ENCODE measurements at regions not wholly inside any gene's neighbourhood (a gene's known extent, or its start where the extent isn't known, plus 50 kb on each side); places are given as distances from the start of the nearest gene placed in this dataset.

GRCh38 chr4:138674209-138674608 lies 341.4 kb upstream of the NOCT start:
- Histone ChIP-seq H4K8ac (ENCODE audit: low read depth, low read length) (no peak overlapping the region), H3K27me3 (ENCODE audit: control insufficient read depth in 3 of 3, insufficient read depth in 3 of 3, low read depth in 1 of 3, low read length in 3 of 3) (no peaks in the 10 kb centered on the region), H3K4me1 (ENCODE audit: control insufficient read depth in 2 of 2, insufficient read depth in 1 of 2, low read depth in 1 of 2, low read length in 2 of 2) (peaks cover 9 to 11% of the 10 kb centered on the region in 2 donors), H3K4me3 (ENCODE audit: low read length in 2 of 2) (no peak overlapping the region), H2AFZ (ENCODE audit: low read length) (no peak overlapping the region), H3K4ac (ENCODE audit: low read length) (no peak overlapping the region), H3K4me2 (ENCODE audit: insufficient read depth, low read length, poor library complexity, severe bottlenecking) (no peak overlapping the region), H2BK120ac (ENCODE audit: low read depth, low read length) (no peak overlapping the region), H4K91ac (ENCODE audit: low read depth, low read length, poor library complexity) (no peak overlapping the region), H3K9ac (ENCODE audit: low read depth, low read length, poor library complexity) (no peak overlapping the region), H3K14ac (ENCODE audit: low read length) (no peak overlapping the region), H2BK15ac (ENCODE audit: low read length) (no peak overlapping the region), H3K36me3 (replicated peaks in 1 of 2; ENCODE audit: control insufficient read depth in 2 of 2, insufficient read depth in 2 of 2, low read length in 2 of 2) (no peaks in the 10 kb centered on the region), H2AK5ac (ENCODE audit: low read depth, low read length) (no peak overlapping the region), H2BK12ac (ENCODE audit: low read length) (no peak overlapping the region), H3K9me3 (replicated peaks in 1 of 2; ENCODE audit: control insufficient read depth in 2 of 2, insufficient read depth in 1 of 2, low read depth in 1 of 2, low read length in 2 of 2) (peaks cover 0 to 2% of the 10 kb centered on the region in 2 donors), H3K79me1 (ENCODE audit: low read depth, low read length) (no peaks in the 10 kb centered on the region), H3K18ac (ENCODE audit: low read length) (no peak overlapping the region), H3K23ac (ENCODE audit: low read depth, low read length, poor library complexity) (no peak overlapping the region), H2BK5ac (ENCODE audit: low read length) (no peak overlapping the region), H3K27ac (replicated peaks; ENCODE audit: low read length) (no peak overlapping the region)
- DNase-seq (ENCODE audit: low spot score) = no peak
- no CpG with 5 or more reads among the region's 1 CpG for WGBS, 2 donors (ENCODE audit: extremely low coverage in 2 of 2, insufficient read length in 2 of 2, insufficient replicate concordance in 1 of 2)

DNA sequence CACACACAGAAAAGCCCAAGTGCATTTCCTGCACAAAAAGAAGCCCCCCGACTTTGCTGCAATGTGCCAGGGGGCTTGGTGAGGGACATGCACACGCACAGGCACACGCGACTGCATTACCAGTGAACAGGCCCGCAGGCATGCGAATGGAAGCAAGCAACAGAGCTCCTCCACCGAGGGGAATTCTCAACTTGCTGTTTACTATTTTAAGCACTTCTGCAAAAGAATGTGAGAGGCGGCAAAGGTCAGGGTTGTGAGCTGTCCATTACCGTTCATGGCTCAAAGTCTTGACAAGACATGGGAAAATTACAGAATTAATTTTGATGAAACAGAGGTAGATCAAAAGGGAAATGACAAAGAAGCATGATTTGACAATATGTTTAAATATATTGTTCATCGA lies 342.5 kb upstream of the NOCT start:
- no CpG with 5 or more reads among the region's 10 CpGs for WGBS, 2 donors (ENCODE audit: extremely low coverage in 2 of 2, insufficient read length in 2 of 2, insufficient replicate concordance in 1 of 2)
- Histone ChIP-seq H3K4me2 (ENCODE audit: insufficient read depth, low read length, poor library complexity, severe bottlenecking) (no peak overlapping the region), H3K9me3 (replicated peaks in 1 of 2; ENCODE audit: control insufficient read depth in 2 of 2, insufficient read depth in 1 of 2, low read depth in 1 of 2, low read length in 2 of 2) (peaks cover 0 to 2% of the 10 kb centered on the region in 2 donors), H3K79me1 (ENCODE audit: low read depth, low read length) (no peaks in the 10 kb centered on the region), H3K36me3 (replicated peaks in 1 of 2; ENCODE audit: control insufficient read depth in 2 of 2, insufficient read depth in 2 of 2, low read length in 2 of 2) (no peaks in the 10 kb centered on the region), H4K91ac (ENCODE audit: low read depth, low read length, poor library complexity) (no peak overlapping the region), H2AK5ac (ENCODE audit: low read depth, low read length) (no peak overlapping the region), H2BK15ac (ENCODE audit: low read length) (no peak overlapping the region), H2AFZ (ENCODE audit: low read length) (peak overlapping the region; percentile 55), H4K8ac (ENCODE audit: low read depth, low read length) (no peak overlapping the region), H3K27me3 (ENCODE audit: control insufficient read depth in 3 of 3, insufficient read depth in 3 of 3, low read depth in 1 of 3, low read length in 3 of 3) (no peaks in the 10 kb centered on the region), H2BK5ac (ENCODE audit: low read length) (no peak overlapping the region), H3K4me3 (ENCODE audit: low read length in 2 of 2) (no peak overlapping the region), H3K9ac (ENCODE audit: low read depth, low read length, poor library complexity) (no peak overlapping the region), H3K27ac (replicated peaks; ENCODE audit: low read length) (no peak overlapping the region), H3K23ac (ENCODE audit: low read depth, low read length, poor library complexity) (no peak overlapping the region), H3K4me1 (ENCODE audit: control insufficient read depth in 2 of 2, insufficient read depth in 1 of 2, low read depth in 1 of 2, low read length in 2 of 2) (peaks cover 9 to 11% of the 10 kb centered on the region in 2 donors), H2BK12ac (ENCODE audit: low read length) (no peak overlapping the region), H3K14ac (ENCODE audit: low read length) (no peak overlapping the region), H3K4ac (ENCODE audit: low read length) (no peak overlapping the region), H3K18ac (ENCODE audit: low read length) (peak overlapping the region; percentile 1), H2BK120ac (ENCODE audit: low read depth, low read length) (no peak overlapping the region)
- no peak for DNase-seq (ENCODE audit: low spot score)

GRCh38 chr4:138672393-138672976 lies 343.1 kb upstream of the NOCT start:
- Histone ChIP-seq H3K4ac (ENCODE audit: low read length) (no peak overlapping the region), H3K18ac (ENCODE audit: low read length) (no peak overlapping the region), H2AK5ac (ENCODE audit: low read depth, low read length) (no peak overlapping the region), H3K4me1 (ENCODE audit: control insufficient read depth in 2 of 2, insufficient read depth in 1 of 2, low read depth in 1 of 2, low read length in 2 of 2) (peaks cover 6 to 11% of the 10 kb centered on the region in 2 donors), H3K79me1 (ENCODE audit: low read depth, low read length) (no peaks in the 10 kb centered on the region), H3K4me2 (ENCODE audit: insufficient read depth, low read length, poor library complexity, severe bottlenecking) (no peak overlapping the region), H2BK15ac (ENCODE audit: low read length) (no peak overlapping the region), H3K4me3 (ENCODE audit: low read length in 2 of 2) (no peak overlapping the region), H3K36me3 (replicated peaks in 1 of 2; ENCODE audit: control insufficient read depth in 2 of 2, insufficient read depth in 2 of 2, low read length in 2 of 2) (no peaks in the 10 kb centered on the region), H2BK5ac (ENCODE audit: low read length) (no peak overlapping the region), H3K14ac (ENCODE audit: low read length) (no peak overlapping the region), H2BK120ac (ENCODE audit: low read depth, low read length) (no peak overlapping the region), H4K8ac (ENCODE audit: low read depth, low read length) (no peak overlapping the region), H3K9ac (ENCODE audit: low read depth, low read length, poor library complexity) (no peak overlapping the region), H4K91ac (ENCODE audit: low read depth, low read length, poor library complexity) (no peak overlapping the region), H3K9me3 (replicated peaks in 1 of 2; ENCODE audit: control insufficient read depth in 2 of 2, insufficient read depth in 1 of 2, low read depth in 1 of 2, low read length in 2 of 2) (peaks cover 0 to 2% of the 10 kb centered on the region in 2 donors), H3K23ac (ENCODE audit: low read depth, low read length, poor library complexity) (no peak overlapping the region), H3K27ac (replicated peaks; ENCODE audit: low read length) (no peak overlapping the region), H2BK12ac (ENCODE audit: low read length) (no peak overlapping the region), H2AFZ (ENCODE audit: low read length) (peak overlapping the region; percentile 55), H3K27me3 (ENCODE audit: control insufficient read depth in 3 of 3, insufficient read depth in 3 of 3, low read depth in 1 of 3, low read length in 3 of 3) (no peaks in the 10 kb centered on the region)
- no peak for DNase-seq (ENCODE audit: low spot score)
- WGBS, 2 donors (ENCODE audit: extremely low coverage in 2 of 2, insufficient read length in 2 of 2, insufficient replicate concordance in 1 of 2) = no CpG with 5 or more reads among the region's 9 CpGs

- Histone ChIP-seq H3K27me3 (ENCODE audit: control insufficient read depth in 3 of 3, insufficient read depth in 3 of 3, low read depth in 1 of 3, low read length in 3 of 3) (no peaks in the 10 kb centered on the region), H4K8ac (ENCODE audit: low read depth, low read length) (no peak overlapping the region), H3K27ac (replicated peaks; ENCODE audit: low read length) (no peak overlapping the region), H3K14ac (ENCODE audit: low read length) (no peak overlapping the region), H2AK5ac (ENCODE audit: low read depth, low read length) (no peak overlapping the region), H3K36me3 (replicated peaks in 1 of 2; ENCODE audit: control insufficient read depth in 2 of 2, insufficient read depth in 2 of 2, low read length in 2 of 2) (no peaks in the 10 kb centered on the region), H4K91ac (ENCODE audit: low read depth, low read length, poor library complexity) (no peak overlapping the region), H3K9me3 (replicated peaks in 1 of 2; ENCODE audit: control insufficient read depth in 2 of 2, insufficient read depth in 1 of 2, low read depth in 1 of 2, low read length in 2 of 2) (peaks cover 0 to 2% of the 10 kb centered on the region in 2 donors), H3K4ac (ENCODE audit: low read length) (no peak overlapping the region), H3K4me2 (ENCODE audit: insufficient read depth, low read length, poor library complexity, severe bottlenecking) (no peak overlapping the region), H2BK12ac (ENCODE audit: low read length) (no peak overlapping the region), H3K23ac (ENCODE audit: low read depth, low read length, poor library complexity) (no peak overlapping the region), H2BK5ac (ENCODE audit: low read length) (no peak overlapping the region), H2BK15ac (ENCODE audit: low read length) (no peak overlapping the region), H3K4me3 (ENCODE audit: low read length in 2 of 2) (no peak overlapping the region), H2AFZ (ENCODE audit: low read length) (no peak overlapping the region), H3K4me1 (ENCODE audit: control insufficient read depth in 2 of 2, insufficient read depth in 1 of 2, low read depth in 1 of 2, low read length in 2 of 2) (peaks cover 6 to 11% of the 10 kb centered on the region in 2 donors), H3K79me1 (ENCODE audit: low read depth, low read length) (no peaks in the 10 kb centered on the region), H2BK120ac (ENCODE audit: low read depth, low read length) (no peak overlapping the region), H3K18ac (ENCODE audit: low read length) (no peak overlapping the region), H3K9ac (ENCODE audit: low read depth, low read length, poor library complexity) (no peak overlapping the region)
- DNase-seq (ENCODE audit: low spot score) = no peak
- no CpG with 5 or more reads among the region's 3 CpGs for WGBS, 2 donors (ENCODE audit: extremely low coverage in 2 of 2, insufficient read length in 2 of 2, insufficient replicate concordance in 1 of 2)
These were observed 343.9 kb upstream of the NOCT start for GRCh38 chr4:138671606-138672084.

All from neuronal stem cell (in vitro differentiated cells).